NCI-H2081 (cell line): ENCODE measurements at regions not wholly inside any gene's neighbourhood (a gene's known extent, or its start where the extent isn't known, plus 50 kb on each side); places are given as distances from the start of the nearest gene placed in this dataset.
"Not testable (repeated sequence)": the region's sequence is repeated elsewhere in the genome, so short reads cannot be mapped to it uniquely, and the experiment has no call there.

Experiments
- DNase-seq, 2 experiments: peaks; one replicate each; lab custom pipeline; 2025; lab: John Stamatoyannopoulos, UW

GRCh38 chr17:33564146-33564545, 271.1 kb upstream of the ASIC2 start:
- no peak for DNase-seq

GRCh38 chr17:33567223-33567622, 274.1 kb upstream of the ASIC2 start:
- no peak for DNase-seq

GRCh38 chr17:33572615-33573014, 279.5 kb upstream of the ASIC2 start:
- DNase-seq = no peak

- DNase-seq = no peak
These were observed 281.9 kb upstream of the ASIC2 start for GRCh38 chr17:33574942-33575445.

- DNase-seq = not testable (repeated sequence)
These were observed 286.6 kb upstream of the ASIC2 start for GRCh38 chr17:33579740-33580139.

- no peak for DNase-seq
These were observed 287.1 kb upstream of the ASIC2 start for GRCh38 chr17:33580215-33580614.

- DNase-seq = no peak
These were observed 289.6 kb upstream of the ASIC2 start for GRCh38 chr17:33582661-33583060.

GRCh38 chr17:33583518-33584417, 290.7 kb upstream of the ASIC2 start:
- DNase-seq = no peak

GRCh38 chr17:33593991-33594390, 300.9 kb upstream of the ASIC2 start:
- DNase-seq = no peak

- DNase-seq = no peak
These were observed 302.7 kb upstream of the ASIC2 start for GRCh38 chr17:33595828-33596227.

- no peak for DNase-seq
These were observed 303.8 kb upstream of the ASIC2 start for GRCh38 chr17:33596899-33597298.

- DNase-seq = no peak
These were observed 305.7 kb upstream of the ASIC2 start for GRCh38 chr17:33598797-33599196.

GRCh38 chr17:33602981-33603380, 309.9 kb upstream of the ASIC2 start:
- DNase-seq = no peak

- DNase-seq = no peak
These were observed 310.7 kb upstream of the ASIC2 start for GRCh38 chr17:33603789-33604188.

GRCh38 chr17:33611532-33611931, 318.4 kb upstream of the ASIC2 start:
- DNase-seq = no peak

- no peak for DNase-seq
These were observed 322.8 kb upstream of the ASIC2 start for GRCh38 chr17:33615861-33616260.

GRCh38 chr17:33623841-33624240, 330.7 kb upstream of the ASIC2 start:
- DNase-seq = no peak

- DNase-seq = no peak
These were observed 335.6 kb upstream of the ASIC2 start for GRCh38 chr17:33628500-33629346.

GRCh38 chr17:33633446-33633845, 340.4 kb upstream of the ASIC2 start:
- no peak for DNase-seq

- DNase-seq = no peak
These were observed 344.4 kb upstream of the ASIC2 start for GRCh38 chr17:33637534-33637933.

- DNase-seq = no peak
These were observed 346.2 kb upstream of the ASIC2 start for GRCh38 chr17:33639103-33639880.

GRCh38 chr17:33640629-33641028, 347.5 kb upstream of the ASIC2 start:
- DNase-seq = no peak
